DMS114 treated with DMSO at 0.1 percent for 48 hours (cell line): ENCODE measurements at regions not wholly inside any gene's neighbourhood (a gene's known extent, or its start where the extent isn't known, plus 50 kb on each side); places are given as distances from the start of the nearest gene placed in this dataset.
"Not testable (repeated sequence)": the region's sequence is repeated elsewhere in the genome, so short reads cannot be mapped to it uniquely, and the experiment has no call there.

Experiments used
- DNase-seq: peaks from one replicate; lab custom pipeline; 2025; ENCODE audit not compliant: unreplicated experiment; lab: John Stamatoyannopoulos, UW

GRCh38 chr15:79602731-79603130, 170.6 kb downstream of the MINAR1 start:
- no peak for DNase-seq

- no peak for DNase-seq
These were observed 174.8 kb downstream of the MINAR1 start for GRCh38 chr15:79606831-79607355.

- no peak for DNase-seq
These were observed 176.1 kb downstream of the MINAR1 start for GRCh38 chr15:79608066-79608864.

GRCh38 chr15:79609506-79609905, 177.4 kb downstream of the MINAR1 start:
- DNase-seq = no peak

DNA sequence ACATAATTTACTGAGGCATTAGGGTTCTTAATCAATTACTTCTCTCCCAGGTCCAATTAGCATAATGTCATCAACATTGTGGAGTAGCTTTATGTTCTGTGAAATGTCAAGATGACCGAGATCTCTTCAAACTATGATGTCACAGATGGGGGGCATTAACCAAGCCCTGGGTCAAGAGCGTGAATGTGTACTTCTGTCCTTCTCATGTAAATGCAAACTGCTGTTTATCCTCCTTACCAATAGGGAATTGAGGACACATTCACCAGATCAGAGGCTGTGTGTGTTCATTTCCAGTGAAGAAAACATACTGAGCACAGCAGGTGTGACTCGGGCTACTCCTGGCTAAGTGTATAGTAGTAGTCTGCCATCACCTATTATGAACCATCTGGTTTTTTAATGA, 177.9 kb downstream of the MINAR1 start:
- DNase-seq = no peak

GRCh38 chr15:79615754-79616153, 183.6 kb downstream of the MINAR1 start:
- DNase-seq = no peak

DNA sequence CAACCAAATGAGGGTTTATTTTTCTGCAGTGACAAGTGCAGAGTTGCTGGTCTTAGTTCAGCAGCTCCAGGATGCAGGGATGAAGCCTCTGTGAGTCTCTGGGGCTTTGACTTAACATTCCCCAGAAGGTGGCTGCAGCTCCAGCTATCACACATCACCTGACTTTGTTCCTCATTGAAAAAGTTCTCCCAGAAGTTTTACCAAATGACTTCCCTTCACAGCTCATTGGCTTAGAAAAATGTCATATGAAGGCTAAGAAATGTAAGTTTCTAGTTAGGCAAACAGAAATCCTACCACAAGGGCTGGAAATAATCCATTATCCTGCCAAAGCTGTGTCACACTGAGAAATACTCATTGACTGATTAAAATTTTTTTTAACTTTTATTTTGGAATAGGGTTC, 184.9 kb downstream of the MINAR1 start:
- no peak for DNase-seq

DNA sequence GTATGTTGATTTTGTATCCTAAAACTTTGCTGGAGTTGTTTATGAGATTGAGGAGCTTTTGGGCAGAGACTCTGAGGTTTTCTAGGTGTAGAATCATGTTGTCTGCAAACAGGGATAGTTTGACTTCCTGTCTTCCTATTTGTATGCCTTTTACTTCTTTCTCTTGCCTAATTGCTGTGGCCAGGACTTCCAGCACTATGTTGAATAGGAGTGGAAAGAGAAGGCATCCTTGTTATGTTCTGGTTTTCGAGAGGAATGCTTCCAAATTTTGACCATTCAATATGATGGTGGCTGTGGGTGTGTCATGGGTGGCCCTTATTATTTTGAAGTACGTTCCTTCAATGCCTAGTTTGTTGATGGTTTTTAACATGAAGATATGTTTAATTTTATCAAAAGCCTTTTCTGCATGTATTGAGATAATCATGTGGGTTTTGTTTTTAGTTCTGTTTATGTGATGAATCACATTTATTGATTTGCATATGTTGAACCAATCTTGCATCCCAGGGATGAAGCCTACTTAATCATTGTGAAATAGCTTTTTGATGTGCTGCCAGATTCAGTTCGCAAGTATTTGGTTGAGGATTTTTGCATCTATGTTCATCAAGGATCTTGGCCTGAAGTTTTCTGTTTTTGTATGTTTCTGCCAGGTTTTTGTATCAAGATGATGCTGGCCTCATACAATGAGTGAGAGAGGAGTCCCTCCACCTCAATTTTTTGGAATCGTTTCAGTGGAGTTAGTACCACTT, 188.1 kb downstream of the MINAR1 start:
- DNase-seq = no peak

DNA sequence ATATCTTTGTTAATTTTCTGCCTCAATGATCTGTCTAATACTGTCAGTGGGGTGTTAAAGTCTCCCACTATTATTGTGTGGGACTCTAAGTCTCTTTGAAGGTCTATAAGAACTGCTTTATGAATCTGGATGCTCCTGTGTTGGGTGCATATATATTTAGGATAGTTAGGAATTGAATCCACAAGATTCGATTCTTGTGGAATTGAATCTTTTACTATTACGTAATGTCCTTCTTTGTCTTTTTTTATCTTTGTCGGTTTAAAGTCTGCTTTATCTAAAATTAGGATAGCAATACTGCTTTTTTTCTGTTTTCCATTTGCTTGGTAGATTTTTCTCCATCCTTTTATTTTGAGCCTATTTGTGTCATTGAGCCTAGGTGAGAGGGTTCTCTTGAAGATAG, 189.7 kb downstream of the MINAR1 start:
- not testable (repeated sequence) for DNase-seq

DNA sequence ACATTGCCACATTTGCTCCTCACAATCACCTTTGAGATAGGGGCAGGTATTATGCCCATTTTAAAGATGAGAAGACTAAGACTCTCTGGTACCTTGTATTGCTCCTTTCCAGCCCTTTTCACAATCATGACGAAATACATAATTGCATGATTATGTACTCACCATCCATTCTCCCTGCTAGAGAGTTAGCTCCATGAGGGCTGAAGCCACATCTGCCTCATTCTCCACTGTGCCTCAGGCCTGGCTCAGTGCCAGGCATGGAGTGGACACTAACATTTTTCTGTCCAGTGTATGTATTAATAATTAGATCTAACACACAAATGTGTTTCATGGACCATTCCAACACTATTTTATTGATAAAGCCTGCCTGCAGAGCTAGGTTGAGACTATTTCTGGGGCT, 191.4 kb downstream of the MINAR1 start:
- no peak for DNase-seq

GRCh38 chr15:79629687-79630086, 197.6 kb downstream of the MINAR1 start:
- DNase-seq = no peak

GRCh38 chr15:79632457-79632856, 200.3 kb downstream of the MINAR1 start:
- DNase-seq = no peak

- DNase-seq = no peak
These were observed 203.1 kb downstream of the MINAR1 start for GRCh38 chr15:79635149-79635771.

- DNase-seq = no peak
These were observed 203.9 kb downstream of the MINAR1 start for GRCh38 chr15:79635897-79636561.

- DNase-seq = no peak
These were observed 208.1 kb downstream of the MINAR1 start for GRCh38 chr15:79640206-79640605.

DNA sequence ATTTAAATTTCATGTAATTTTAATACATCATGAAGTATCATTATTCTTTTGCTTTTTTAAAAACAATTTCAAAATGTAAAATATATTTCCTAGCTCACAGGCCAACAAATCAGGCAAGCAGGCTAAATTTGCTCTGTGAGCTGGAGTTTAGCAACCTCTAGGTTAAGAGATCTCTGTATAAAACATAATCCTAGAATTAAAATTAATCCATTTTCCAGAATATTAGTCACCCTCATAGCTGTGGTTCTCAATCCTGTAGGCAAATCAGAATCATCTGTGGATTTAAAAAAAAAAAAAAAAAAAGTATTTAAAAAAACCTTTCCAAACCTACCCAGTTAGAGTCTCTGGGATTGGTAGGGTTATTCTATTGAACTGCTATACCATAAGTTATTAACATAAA, 209.7 kb downstream of the MINAR1 start:
- DNase-seq = no peak

DNA sequence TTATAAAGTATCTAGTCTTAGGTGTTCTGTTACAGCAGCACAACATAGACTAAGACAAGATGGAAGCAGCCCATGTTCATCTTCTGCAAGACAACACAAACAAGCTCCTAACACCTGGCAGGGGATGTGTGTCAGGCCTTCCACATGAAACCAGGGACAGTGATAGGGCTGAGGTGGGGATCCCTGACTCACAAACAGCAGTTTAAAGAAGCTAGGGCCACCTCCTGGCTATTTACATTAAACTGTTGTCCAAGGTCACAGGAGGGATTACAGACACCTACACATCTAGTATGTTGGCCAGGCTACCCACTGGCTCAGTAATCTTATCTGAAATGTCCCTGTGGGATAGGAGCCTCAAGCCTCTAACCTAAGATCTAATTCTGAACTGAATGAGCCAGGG, 211.3 kb downstream of the MINAR1 start:
- DNase-seq = no peak

- no peak for DNase-seq
These were observed 212.0 kb downstream of the MINAR1 start for GRCh38 chr15:79644091-79644490.

GRCh38 chr15:79652972-79653371, 220.8 kb downstream of the MINAR1 start:
- not testable (repeated sequence) for DNase-seq

GRCh38 chr15:79653533-79653932, 221.4 kb downstream of the MINAR1 start:
- no peak for DNase-seq
